A204.1 (cell line): ENCODE measurements at regions not wholly inside any gene's neighbourhood (a gene's known extent, or its start where the extent isn't known, plus 50 kb on each side); places are given as distances from the start of the nearest gene placed in this dataset.

Source experiments
- FAIRE-seq: peaks from 2 replicates; lab custom pipeline; 2012; peaks lifted over from hg19 to GRCh38; lab: Jason Lieb, UNC

DNA sequence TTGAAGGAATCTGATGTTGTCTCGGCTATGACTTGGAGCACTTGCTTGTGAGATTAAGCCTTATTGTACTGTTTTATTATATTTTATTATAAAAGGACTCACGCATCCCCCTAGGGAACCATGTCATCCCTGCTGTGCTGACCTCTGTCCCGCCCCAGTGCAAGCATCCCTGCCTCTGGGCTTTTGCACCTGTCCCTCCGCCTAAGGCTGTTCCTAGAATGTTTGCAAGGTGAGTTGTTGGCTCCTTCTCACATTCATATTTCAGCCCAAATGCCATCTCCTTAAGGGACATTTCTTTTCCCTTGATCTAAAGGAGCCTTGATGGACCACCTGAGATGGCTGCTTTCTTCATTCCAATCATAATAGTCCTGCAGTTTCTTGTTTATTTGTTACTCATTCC lies 236.9 kb upstream of the IGFBP3 start:
- no peak for FAIRE-seq

GRCh38 chr7:46157404-46157803 lies 236.3 kb upstream of the IGFBP3 start:
- no peak for FAIRE-seq

DNA sequence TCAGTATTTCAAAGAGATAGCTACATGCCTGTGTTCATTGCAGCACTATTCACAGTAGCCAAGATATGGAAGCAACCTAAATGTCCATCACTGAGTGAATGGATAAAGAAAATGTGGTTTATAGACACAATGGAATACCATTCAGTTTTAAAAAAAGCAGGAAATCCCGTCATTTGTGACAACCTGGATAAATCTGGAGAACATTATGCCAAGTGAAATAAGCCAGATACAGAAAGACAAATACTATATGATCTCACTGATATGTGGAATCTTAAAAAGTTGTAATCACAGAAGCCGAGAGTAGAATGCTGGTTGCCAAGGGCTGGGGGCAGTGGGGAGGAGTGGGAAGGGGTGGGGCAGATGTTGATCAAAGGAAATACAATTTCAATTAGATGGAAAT lies 235.8 kb upstream of the IGFBP3 start:
- FAIRE-seq = no peak

DNA sequence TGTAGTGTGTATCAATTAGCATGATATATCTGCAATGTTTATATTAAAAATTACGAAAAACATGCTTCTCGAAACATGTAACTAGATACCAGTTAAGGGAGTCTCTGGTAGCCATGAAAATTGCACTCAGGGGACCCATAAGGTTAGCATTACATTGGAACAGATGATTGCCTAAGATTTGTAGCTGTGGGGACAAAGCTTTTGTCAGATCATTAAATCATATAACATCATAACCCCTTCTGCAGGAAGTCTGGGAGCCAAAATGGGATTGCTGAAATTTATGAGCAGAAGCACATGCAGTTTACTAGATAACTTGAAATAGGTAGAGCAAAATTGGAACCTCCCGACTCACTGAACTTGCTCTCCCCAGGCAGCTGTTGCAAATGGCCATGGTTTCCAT lies 235.0 kb upstream of the IGFBP3 start:
- no peak for FAIRE-seq

DNA sequence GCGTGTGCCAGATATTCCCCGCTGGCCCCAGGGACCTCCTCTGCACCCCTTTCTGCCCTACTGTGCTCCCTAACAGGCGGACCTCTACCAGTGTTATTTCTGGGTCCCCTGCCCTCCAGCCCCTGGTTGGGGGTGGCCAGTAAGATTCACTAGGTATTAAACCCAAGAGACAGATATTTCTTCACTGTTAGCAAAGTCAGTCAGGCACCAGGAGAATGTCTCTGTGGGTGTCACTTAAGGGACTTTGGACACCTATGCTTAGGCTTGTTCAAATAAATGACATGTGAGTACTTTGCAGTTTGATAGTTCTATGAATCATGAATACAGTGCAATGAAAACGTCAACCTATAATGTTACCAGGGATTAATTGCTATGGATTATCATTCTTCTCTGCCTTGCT lies 234.3 kb upstream of the IGFBP3 start:
- FAIRE-seq = no peak

DNA sequence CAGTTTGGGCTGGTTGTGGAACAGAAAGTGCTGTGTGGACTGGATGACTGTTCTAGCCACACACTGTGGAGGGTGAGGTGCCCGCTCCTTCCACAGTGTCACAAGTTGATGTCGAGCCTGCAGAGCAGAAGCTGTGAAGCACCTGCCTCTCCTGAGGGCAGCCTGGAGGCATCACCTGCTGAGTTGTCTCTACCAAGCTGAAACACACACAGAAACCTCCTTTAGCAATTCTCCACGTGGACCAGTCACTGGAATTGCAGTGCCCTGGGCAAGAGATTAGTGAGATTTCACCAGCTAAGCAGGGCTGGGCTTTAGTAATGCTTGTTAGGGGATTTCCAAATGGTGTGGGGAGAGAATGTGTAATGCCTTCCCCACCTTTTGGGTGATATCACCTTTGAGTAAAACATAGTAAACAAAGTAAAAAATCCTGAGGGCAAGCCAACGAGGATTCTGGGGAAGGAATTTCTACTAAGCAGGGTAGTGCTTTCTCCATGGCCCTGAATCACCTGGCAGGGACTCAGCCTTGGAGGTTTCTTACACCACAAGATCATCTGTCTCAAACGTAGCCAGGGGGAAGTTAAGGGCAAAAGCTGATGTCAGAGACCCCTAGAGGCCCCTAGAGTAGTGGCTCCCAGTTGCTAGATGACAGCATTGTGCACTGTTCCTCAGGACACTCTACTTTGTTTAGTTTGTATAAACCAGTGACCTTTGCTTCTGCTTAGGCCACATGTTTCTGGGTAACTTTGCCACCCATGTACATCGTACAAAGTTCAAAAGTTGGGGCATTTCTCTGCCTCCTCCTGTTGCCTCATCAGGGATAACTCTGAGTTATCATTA lies 233.1 kb upstream of the IGFBP3 start:
- no peak for FAIRE-seq

GRCh38 chr7:46153583-46153950 lies 232.5 kb upstream of the IGFBP3 start:
- FAIRE-seq = no peak

DNA sequence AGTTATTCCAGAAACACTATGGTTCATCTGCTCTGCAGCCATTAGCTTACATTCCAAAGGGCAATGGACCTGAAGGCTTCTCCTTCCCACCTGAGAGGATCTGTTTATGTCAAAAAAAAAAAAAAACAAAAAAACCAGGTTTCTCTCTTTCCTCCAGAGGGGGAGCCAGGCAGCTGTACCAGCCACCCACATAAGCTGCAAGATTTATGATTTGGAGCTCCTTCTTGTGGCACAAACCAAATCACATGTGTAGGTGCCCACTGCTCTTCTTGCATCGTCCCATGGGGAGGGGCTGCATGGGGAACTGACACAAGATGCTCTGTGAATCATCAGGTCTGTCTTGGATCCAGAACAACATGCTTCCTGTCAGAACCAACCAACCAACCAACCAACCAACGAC lies 231.6 kb upstream of the IGFBP3 start:
- FAIRE-seq = no peak

- no peak for FAIRE-seq
These were observed 229.6 kb upstream of the IGFBP3 start for GRCh38 chr7:46150721-46151120.

GRCh38 chr7:46150202-46150601 lies 229.1 kb upstream of the IGFBP3 start:
- FAIRE-seq = no peak

DNA sequence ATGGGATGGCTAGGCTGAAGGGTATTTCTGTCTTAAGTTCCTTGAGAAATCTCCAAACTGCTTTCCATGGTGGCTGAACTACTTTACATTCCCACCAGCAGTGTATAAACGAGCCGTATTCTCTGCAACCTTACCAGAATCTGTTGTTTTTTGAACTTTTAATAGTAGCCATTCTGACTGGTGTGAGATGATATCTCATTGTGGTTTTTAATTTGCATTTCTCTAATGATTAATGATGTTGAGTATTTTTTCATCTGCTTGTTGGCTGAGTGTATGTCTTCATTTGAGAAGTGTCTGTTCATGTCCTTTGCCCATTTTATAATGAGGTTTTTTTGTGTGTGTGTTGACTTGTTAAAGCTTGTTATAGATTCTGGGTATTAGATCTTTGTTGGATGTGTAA lies 226.8 kb upstream of the IGFBP3 start:
- no peak for FAIRE-seq

DNA sequence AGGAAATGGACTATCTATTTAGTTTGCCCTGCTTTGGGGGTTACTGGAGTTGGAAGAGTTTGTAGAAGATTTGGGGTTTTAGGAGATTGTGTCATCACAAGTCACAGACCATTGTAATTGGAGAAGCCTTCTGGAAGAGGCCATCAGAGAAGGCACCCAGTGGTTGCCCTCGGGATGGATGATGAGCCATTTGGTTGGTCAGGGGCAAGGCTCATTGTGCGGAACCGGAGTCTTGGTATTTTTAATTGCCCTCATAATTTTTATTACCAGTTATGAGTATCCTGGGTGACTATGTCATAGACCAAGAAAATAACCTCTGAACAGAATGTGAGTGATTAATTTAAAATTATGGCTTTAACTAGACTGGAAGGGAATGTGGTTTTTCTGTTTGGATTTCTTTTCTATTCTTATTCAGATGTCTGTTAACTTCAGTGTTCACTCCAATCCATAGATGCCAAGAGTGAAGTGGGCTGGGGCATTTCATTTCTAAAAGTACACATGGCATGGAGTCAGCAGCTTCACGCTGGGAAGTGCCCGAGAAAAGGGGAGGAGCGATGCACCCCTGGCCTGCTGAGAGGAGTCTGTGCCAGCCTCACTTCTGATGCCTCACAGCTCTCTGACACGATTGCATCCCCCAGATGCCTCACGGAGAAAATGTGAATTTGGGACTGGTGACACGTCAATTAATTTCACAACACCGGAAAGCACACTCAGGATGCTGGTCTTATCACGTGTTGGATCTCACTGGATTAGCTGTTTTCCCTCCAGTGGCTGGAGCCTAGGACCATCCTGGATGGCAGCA lies 225.6 kb upstream of the IGFBP3 start:
- FAIRE-seq = no peak

- no peak for FAIRE-seq
These were observed 224.3 kb upstream of the IGFBP3 start for GRCh38 chr7:46145412-46145811.

- no peak for FAIRE-seq
These were observed 223.2 kb upstream of the IGFBP3 start for GRCh38 chr7:46143949-46144917.

DNA sequence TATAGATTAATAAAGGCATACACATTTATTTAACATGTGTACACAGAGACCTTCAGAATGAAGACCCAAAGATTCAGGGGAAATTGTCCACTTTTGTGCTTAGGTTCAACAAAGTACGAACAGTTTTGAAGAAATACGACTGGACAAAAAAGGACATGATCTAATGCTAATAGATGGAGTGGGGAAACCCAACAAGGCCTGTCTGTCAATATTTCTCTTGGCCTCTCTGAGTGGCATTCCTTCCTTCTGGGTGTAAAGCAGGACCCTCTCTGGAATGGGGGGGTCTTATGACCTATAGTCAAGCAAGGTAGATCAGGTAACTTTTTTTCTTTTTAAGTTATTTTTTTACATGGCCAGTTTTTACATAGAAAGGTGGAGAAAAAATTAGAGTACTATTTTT lies 222.3 kb upstream of the IGFBP3 start:
- FAIRE-seq = no peak

GRCh38 chr7:46139079-46139478 lies 218.0 kb upstream of the IGFBP3 start:
- no peak for FAIRE-seq

GRCh38 chr7:46137725-46138124 lies 216.7 kb upstream of the IGFBP3 start:
- FAIRE-seq = no peak

- FAIRE-seq = no peak
These were observed 214.5 kb upstream of the IGFBP3 start for GRCh38 chr7:46135557-46135956.

DNA sequence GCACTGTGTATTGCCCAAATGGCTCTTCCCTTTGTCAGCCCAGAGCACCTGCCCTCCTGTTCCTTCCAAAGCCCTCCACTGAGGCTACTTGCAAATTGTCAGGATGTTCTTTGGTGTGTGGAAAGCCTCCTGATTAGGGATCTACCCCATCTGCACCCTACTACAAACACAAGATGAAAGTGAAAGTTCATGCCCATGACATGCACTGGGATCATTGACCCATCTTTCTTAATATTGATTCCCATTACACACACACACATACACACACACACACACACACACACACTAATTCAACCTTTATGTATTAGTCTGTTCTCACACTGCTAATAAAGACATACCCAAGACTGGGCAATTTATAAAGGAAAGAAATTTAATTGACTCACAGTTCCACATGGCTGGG lies 213.7 kb upstream of the IGFBP3 start:
- no peak for FAIRE-seq

DNA sequence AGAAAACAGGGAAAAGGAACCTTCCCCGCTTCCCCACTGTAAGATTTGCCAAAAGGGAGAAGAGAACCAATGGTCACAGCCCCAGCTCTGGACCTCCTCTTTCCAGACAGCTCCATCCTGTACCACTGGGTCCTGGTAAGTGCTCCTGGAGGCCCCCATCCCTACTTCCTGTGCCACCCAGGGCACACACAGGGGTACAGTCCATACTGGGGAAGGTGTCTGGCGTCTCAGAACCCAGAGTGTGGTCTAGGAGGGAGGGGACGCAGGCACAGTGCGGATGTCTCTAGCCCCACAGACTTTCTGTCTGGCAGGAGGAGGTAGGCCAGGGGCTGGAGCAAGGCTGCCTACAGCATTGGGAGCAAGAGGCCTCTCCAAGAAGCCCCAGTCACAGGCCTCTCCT lies 213.3 kb upstream of the IGFBP3 start:
- no peak for FAIRE-seq

GRCh38 chr7:46133751-46134150 lies 212.7 kb upstream of the IGFBP3 start:
- no peak for FAIRE-seq

- no peak for FAIRE-seq
These were observed 212.0 kb upstream of the IGFBP3 start for GRCh38 chr7:46133072-46133471.
